ENCODE measurements at regions not wholly inside any gene's neighbourhood (a gene's known extent, or its start where the extent isn't known, plus 50 kb on each side); places are given as distances from the start of the nearest gene placed in this dataset.

- TF ChIP-seq, protein P1, sequence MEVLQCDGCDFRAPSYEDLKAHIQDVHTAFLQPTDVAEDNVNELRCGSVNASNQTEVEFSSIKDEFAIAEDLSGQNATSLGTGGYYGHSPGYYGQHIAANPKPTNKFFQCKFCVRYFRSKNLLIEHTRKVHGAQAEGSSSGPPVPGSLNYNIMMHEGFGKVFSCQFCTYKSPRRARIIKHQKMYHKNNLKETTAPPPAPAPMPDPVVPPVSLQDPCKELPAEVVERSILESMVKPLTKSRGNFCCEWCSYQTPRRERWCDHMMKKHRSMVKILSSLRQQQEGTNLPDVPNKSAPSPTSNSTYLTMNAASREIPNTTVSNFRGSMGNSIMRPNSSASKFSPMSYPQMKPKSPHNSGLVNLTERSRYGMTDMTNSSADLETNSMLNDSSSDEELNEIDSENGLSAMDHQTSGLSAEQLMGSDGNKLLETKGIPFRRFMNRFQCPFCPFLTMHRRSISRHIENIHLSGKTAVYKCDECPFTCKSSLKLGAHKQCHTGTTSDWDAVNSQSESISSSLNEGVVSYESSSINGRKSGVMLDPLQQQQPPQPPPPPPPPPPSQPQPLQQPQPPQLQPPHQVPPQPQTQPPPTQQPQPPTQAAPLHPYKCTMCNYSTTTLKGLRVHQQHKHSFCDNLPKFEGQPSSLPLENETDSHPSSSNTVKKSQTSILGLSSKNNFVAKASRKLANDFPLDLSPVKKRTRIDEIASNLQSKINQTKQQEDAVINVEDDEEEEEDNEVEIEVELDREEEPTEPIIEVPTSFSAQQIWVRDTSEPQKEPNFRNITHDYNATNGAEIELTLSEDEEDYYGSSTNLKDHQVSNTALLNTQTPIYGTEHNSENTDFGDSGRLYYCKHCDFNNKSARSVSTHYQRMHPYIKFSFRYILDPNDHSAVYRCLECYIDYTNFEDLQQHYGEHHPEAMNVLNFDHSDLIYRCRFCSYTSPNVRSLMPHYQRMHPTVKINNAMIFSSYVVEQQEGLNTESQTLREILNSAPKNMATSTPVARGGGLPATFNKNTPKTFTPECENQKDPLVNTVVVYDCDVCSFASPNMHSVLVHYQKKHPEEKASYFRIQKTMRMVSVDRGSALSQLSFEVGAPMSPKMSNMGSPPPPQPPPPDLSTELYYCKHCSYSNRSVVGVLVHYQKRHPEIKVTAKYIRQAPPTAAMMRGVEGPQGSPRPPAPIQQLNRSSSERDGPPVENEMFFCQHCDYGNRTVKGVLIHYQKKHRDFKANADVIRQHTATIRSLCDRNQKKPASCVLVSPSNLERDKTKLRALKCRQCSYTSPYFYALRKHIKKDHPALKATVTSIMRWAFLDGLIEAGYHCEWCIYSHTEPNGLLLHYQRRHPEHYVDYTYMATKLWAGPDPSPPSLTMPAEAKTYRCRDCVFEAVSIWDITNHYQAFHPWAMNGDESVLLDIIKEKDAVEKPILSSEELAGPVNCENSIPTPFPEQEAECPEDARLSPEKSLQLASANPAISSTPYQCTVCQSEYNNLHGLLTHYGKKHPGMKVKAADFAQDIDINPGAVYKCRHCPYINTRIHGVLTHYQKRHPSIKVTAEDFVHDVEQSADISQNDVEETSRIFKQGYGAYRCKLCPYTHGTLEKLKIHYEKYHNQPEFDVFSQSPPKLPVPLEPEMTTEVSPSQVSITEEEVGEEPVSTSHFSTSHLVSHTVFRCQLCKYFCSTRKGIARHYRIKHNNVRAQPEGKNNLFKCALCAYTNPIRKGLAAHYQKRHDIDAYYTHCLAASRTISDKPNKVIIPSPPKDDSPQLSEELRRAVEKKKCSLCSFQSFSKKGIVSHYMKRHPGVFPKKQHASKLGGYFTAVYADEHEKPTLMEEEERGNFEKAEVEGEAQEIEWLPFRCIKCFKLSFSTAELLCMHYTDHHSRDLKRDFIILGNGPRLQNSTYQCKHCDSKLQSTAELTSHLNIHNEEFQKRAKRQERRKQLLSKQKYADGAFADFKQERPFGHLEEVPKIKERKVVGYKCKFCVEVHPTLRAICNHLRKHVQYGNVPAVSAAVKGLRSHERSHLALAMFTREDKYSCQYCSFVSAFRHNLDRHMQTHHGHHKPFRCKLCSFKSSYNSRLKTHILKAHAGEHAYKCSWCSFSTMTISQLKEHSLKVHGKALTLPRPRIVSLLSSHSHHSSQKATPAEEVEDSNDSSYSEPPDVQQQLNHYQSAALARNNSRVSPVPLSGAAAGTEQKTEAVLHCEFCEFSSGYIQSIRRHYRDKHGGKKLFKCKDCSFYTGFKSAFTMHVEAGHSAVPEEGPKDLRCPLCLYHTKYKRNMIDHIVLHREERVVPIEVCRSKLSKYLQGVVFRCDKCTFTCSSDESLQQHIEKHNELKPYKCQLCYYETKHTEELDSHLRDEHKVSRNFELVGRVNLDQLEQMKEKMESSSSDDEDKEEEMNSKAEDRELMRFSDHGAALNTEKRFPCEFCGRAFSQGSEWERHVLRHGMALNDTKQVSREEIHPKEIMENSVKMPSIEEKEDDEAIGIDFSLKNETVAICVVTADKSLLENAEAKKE (CRISPR knock-in tag; IDR thresholded peaks at IDR 0.05) = no peak
- TF ChIP-seq EZH2 (IDR thresholded peaks at IDR 0.05; ENCODE audit: low read depth, unreplicated experiment) = no peak
Measured at GRCh38 chr7:15782656-15783055, 96.2 kb upstream of the MEOX2 start (continued).

- H3K4me1 Mint-ChIP-seq = peaks cover 39% of the 10 kb centered on the region
- peak; percentile 98 for TF ChIP-seq NANOG (IDR thresholded peaks at IDR 0.05; ENCODE audit: borderline replicate concordance)
- TF ChIP-seq, protein P1 (CRISPR knock-in tag; IDR thresholded peaks at IDR 0.05) = peak; percentile 94
- TF ChIP-seq CREB1 (CRISPR knock-in tag; IDR thresholded peaks at IDR 0.05; ENCODE audit: low read depth) = 0 out of 2 replicates have a peak, but pooled peaks have one; percentile 12
- no peak for TF ChIP-seq POLR2AphosphoS5 (IDR thresholded peaks at IDR 0.05; ENCODE audit: low read depth)
- no peaks in the 10 kb centered on the region for H3K36me3 Mint-ChIP-seq (ENCODE audit: low read depth)
- 0 out of 2 replicates have a peak, but pooled peaks cover 3% of the 10 kb centered on the region for H3K9me2 ChIP-seq (ENCODE audit: insufficient read depth)
- H3K27ac Mint-ChIP-seq = peak overlapping the region; percentile 1; the same call in 1 of the 2 replicates
- no peaks in the 10 kb centered on the region for H3K9me3 Mint-ChIP-seq
- H3F3A ChIP-seq (replicated peaks; ENCODE audit: low read depth) = no peaks in the 10 kb centered on the region
- no peaks in the 10 kb centered on the region for H3K79me2 ChIP-seq (replicated peaks; ENCODE audit: insufficient read depth)
- no peak overlapping the region for H3K4me3 Mint-ChIP-seq
- DNase-seq (ENCODE audit: low spot score) (peak; percentile 66), ATAC-seq (peak; percentile 68)
- no peaks in the 10 kb centered on the region for H3K27me3 Mint-ChIP-seq (ENCODE audit: insufficient read depth, low read depth, poor library complexity)
- H3K4me2 ChIP-seq = peak overlapping the region; percentile 48; the same call in 1 of the 2 replicates
- no peaks in the 10 kb centered on the region for H4K20me1 ChIP-seq (replicated peaks; ENCODE audit: insufficient read depth)
- H3K27ac ChIP-seq (ENCODE audit: low read depth) = no peak overlapping the region
- H3K4me3 ChIP-seq = no peak overlapping the region
- H3K27me3 ChIP-seq (ENCODE audit: insufficient read depth) = no peaks in the 10 kb centered on the region
- H2AFZ ChIP-seq = no peak overlapping the region
- H3K36me3 ChIP-seq (ENCODE audit: insufficient read depth) = no peaks in the 10 kb centered on the region
- H3K4me1 ChIP-seq (ENCODE audit: insufficient read depth) = peaks cover 29% of the 10 kb centered on the region
Measured at GRCh38 chr7:15781944-15782343, 95.5 kb upstream of the MEOX2 start.

All from GM23338 (cell line).